AG04449 (cell line): ENCODE measurements at regions not wholly inside any gene's neighbourhood (a gene's known extent, or its start where the extent isn't known, plus 50 kb on each side); places are given as distances from the start of the nearest gene placed in this dataset.
A peak's percentile ranks its signal among the peaks of the same experiment; 100 is the strongest.

Source experiments
- CTCF ChIA-PET: fragments of 350-600 bp; formaldehyde crosslinking; extraction: SDS; loops from one replicate; lab custom pipeline; 2021; ENCODE audit warnings: antibody characterized with exemption; lab: Yijun Ruan, JAX
- POLR2A ChIA-PET: fragments of 400-600, 350-600 bp; formaldehyde crosslinking; extraction: SDS; loops from one replicate; lab custom pipeline; 2020; ENCODE audit warnings: antibody characterized with exemption, inconsistent platforms; lab: Yijun Ruan, JAX
- DNase-seq: peaks from one replicate; pipeline ENCODE4 v3.0.0-alpha.2; 2010; ENCODE audit warnings: low read depth, low spot score
- H3K4me3 ChIP-seq: 2 replicates; pipeline ENCODE4 v1.5.1; 2011; ENCODE audit warnings: low read depth, mild to moderate bottlenecking, control low read depth, low read length
- TF ChIP-seq, protein P1 (sequence below): IDR thresholded peaks from one replicate; pipeline ENCODE4 v1.5.1; 2011; ENCODE audit warnings: mild to moderate bottlenecking, moderate library complexity, low read length, control low read depth, inconsistent platforms; ENCODE audit not compliant: insufficient read depth; ENCODE audit errors: missing control alignments

DNA sequence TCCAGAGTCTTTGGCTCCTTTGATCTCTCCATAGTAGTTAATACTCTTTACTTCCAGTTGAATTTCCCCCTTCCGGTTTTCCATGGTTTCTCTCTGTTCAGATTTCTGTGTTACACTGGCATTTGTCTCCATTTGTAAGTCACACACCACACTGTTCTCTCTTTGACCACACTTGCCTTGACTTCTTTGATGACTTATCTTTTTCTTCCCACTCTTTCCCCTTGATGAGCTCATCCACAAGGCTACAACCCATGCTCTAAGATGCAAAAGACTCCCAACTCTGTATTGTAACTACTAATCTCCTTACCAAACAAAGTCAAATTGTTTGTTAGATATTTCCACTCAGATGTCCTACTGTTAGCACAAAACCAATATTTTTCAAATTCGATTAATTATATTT, 242.7 kb upstream of the E2F7 start:
- TF ChIP-seq, protein P1, sequence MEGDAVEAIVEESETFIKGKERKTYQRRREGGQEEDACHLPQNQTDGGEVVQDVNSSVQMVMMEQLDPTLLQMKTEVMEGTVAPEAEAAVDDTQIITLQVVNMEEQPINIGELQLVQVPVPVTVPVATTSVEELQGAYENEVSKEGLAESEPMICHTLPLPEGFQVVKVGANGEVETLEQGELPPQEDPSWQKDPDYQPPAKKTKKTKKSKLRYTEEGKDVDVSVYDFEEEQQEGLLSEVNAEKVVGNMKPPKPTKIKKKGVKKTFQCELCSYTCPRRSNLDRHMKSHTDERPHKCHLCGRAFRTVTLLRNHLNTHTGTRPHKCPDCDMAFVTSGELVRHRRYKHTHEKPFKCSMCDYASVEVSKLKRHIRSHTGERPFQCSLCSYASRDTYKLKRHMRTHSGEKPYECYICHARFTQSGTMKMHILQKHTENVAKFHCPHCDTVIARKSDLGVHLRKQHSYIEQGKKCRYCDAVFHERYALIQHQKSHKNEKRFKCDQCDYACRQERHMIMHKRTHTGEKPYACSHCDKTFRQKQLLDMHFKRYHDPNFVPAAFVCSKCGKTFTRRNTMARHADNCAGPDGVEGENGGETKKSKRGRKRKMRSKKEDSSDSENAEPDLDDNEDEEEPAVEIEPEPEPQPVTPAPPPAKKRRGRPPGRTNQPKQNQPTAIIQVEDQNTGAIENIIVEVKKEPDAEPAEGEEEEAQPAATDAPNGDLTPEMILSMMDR, result no peak
- no peak for DNase-seq
- no peak overlapping the region for H3K4me3 ChIP-seq
- ChIA-PET CTCF (interaction anchor here (1.1 to 5.5 kb wide), 2 partner anchors 10 to 14 kb away, joined by 5 to 26 read pairs; no protein-coding TSS in a partner anchor), POLR2A (no interaction called here)

DNA sequence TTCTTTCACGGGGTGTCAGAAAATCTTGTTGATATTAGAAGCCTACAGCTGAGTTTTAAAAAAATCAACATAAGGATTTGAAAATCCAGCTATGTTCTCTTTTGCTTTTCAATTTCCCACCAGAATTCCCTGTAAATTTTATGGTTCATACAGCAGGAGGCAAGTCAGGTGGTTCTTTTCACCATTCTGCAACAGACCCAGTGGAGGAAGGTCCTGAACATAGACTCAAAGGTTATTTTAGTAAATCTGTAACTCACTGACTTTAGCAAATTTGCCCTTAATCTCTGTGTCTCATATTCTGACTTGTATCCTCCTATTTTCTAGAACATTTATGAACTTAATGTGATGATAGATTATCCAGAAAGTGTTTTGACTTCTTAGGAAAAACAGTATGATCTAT, 235.4 kb upstream of the E2F7 start:
- H3K4me3 ChIP-seq, result no peak overlapping the region
- TF ChIP-seq, protein P1, result no peak
- CTCF ChIA-PET, result interaction anchor here (1.4 to 1.8 kb wide), 4 partner anchors 14 to 385 kb away, joined by 4 to 5 read pairs (median 4); no protein-coding TSS in a partner anchor
- no peak for DNase-seq
- POLR2A ChIA-PET, result interaction anchor here (0.6 to 0.8 kb wide), 2 partner anchors 24 to 892 kb away, joined by 3 read pairs; no protein-coding TSS in a partner anchor

DNA sequence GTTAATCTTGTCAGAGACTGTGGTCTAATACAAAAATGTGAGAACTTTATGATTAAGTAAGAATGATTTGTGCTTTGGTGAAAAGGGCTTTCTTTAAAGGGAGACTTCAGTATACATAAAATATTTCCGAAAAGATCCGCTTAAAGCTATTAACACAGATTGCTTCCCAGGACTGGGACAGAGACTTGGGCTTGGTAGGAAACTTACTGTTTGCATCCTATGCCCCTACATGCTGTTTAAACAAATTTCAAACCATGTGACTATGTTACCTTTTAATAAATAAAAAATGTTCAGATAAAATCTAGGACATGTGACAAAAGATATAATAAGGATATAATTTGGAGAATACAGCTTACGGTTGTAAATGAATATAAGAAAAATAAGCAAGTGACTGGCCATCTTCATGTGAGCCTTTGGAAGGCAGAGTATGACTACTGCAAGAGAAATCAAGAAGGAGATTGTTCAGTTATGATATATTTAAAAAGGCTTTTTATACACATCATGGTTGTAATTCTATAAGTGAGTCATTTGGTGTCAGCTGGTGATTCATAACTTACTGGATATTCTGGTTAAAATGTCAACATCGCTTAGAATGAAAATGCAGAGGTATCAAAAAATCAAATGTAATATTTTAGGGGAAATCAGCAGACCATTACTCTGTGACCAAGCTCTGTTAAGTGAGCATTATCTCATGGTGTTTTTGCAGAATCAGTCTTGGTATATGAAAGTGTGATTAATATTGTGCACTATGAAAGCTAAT, 234.7 kb upstream of the E2F7 start:
- CTCF ChIA-PET, result interaction anchor here (0.8 to 1.8 kb wide), 5 partner anchors 15 to 385 kb away, joined by 3 to 5 read pairs (median 4); no protein-coding TSS in a partner anchor
- TF ChIP-seq, protein P1, result no peak
- POLR2A ChIA-PET, result interaction anchor here (0.6 to 0.8 kb wide), 2 partner anchors 25 to 892 kb away, joined by 3 read pairs; no protein-coding TSS in a partner anchor
- peak; percentile 38 for DNase-seq
- H3K4me3 ChIP-seq, result no peak overlapping the region

DNA sequence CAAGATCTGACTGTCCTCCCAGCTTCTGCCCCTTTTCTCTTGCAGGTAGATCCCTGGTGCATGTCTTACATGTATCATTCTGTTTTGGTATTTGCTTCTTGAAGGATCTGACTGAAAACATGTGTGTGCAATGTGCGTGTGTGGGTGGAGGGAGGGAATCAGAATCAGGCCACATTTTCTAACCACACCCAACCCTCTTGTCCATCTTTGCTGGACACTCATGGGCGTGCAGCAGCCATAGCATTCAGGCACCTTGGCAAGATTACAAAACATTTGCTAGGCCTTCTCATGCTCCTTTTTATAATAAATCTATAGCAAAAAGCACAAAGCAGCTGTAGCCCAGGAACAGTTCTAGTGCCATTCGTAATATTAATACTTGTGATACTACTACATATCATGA, 233.6 kb upstream of the E2F7 start:
- ChIA-PET CTCF (interaction anchor here (1.7 to 1.8 kb wide), 2 partner anchors 16 to 147 kb away, joined by 5 read pairs; no protein-coding TSS in a partner anchor), POLR2A (no interaction called here)
- no peak for DNase-seq
- H3K4me3 ChIP-seq, result no peak overlapping the region
- TF ChIP-seq, protein P1, result no peak

DNA sequence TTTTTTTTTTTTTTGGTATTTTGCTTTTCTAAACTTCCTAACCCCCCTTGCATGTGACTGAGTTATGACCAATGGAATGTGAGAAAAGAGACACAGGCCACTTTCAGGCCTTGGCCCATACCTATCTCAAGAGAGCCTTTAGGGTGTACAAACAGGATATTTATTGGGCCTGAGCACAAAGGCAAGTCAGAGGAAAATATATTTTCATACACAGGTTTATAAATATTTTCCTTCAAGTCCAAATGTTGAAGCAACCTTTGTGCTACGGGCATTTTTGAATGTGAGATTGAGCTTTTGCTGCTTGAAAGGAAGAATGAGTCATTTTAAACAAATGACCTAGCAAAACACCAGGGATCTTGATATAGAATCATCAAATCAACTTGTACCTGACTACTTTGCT, 228.6 kb upstream of the E2F7 start:
- no peak for DNase-seq
- H3K4me3 ChIP-seq, result no peak overlapping the region
- TF ChIP-seq, protein P1, result no peak
- ChIA-PET POLR2A (no interaction called here), CTCF (interaction anchor here (0.9 to 1.2 kb wide), 2 partner anchors 8 to 30 kb away, joined by 3 read pairs; no protein-coding TSS in a partner anchor)

DNA sequence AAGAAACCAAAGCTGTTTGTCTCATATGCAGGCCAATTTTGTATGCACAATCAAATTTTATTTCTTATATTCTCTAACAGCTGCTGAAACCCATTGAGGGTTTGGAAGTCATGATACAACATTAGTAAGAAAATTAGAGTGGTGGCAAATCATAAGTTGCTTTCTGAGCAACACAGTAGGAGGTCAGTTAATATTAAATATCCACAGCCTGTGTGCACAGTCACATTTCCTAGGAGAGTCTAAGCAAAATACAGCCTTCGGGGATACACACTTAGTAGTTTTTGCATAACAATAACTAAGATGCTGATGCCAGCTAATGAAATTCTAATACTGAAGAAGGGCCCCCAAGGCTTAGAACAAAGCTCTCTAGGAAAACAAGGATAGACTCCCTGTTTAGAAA, 209.6 kb upstream of the E2F7 start:
- POLR2A ChIA-PET, result no interaction called here
- CTCF ChIA-PET, result no interaction called here
- no peak overlapping the region for H3K4me3 ChIP-seq
- TF ChIP-seq, protein P1, result no peak
- no peak for DNase-seq
